ENCODE measurements at regions not wholly inside any gene's neighbourhood (a gene's known extent, or its start where the extent isn't known, plus 50 kb on each side); places are given as distances from the start of the nearest gene placed in this dataset.

DNA sequence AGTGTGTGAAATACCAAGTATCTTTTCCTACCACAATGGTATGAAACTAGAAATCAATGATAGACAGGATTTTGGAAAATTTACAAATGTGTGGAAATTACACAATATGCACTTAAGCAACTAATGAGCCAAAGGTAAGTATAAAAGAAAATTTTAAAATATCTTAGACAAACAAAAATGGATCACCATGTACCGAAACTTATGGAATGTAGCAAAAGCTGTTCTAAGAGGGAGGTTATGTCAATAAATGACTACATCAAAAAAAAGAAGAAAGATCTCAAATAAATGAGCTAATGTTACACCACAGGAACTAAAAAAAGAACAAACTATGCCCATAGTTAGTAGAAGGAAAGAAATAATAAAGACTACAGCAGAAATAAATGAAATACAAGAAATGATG, 1084.1 kb downstream of the TECRL start (continued):
- TF ChIP-seq, protein P1, sequence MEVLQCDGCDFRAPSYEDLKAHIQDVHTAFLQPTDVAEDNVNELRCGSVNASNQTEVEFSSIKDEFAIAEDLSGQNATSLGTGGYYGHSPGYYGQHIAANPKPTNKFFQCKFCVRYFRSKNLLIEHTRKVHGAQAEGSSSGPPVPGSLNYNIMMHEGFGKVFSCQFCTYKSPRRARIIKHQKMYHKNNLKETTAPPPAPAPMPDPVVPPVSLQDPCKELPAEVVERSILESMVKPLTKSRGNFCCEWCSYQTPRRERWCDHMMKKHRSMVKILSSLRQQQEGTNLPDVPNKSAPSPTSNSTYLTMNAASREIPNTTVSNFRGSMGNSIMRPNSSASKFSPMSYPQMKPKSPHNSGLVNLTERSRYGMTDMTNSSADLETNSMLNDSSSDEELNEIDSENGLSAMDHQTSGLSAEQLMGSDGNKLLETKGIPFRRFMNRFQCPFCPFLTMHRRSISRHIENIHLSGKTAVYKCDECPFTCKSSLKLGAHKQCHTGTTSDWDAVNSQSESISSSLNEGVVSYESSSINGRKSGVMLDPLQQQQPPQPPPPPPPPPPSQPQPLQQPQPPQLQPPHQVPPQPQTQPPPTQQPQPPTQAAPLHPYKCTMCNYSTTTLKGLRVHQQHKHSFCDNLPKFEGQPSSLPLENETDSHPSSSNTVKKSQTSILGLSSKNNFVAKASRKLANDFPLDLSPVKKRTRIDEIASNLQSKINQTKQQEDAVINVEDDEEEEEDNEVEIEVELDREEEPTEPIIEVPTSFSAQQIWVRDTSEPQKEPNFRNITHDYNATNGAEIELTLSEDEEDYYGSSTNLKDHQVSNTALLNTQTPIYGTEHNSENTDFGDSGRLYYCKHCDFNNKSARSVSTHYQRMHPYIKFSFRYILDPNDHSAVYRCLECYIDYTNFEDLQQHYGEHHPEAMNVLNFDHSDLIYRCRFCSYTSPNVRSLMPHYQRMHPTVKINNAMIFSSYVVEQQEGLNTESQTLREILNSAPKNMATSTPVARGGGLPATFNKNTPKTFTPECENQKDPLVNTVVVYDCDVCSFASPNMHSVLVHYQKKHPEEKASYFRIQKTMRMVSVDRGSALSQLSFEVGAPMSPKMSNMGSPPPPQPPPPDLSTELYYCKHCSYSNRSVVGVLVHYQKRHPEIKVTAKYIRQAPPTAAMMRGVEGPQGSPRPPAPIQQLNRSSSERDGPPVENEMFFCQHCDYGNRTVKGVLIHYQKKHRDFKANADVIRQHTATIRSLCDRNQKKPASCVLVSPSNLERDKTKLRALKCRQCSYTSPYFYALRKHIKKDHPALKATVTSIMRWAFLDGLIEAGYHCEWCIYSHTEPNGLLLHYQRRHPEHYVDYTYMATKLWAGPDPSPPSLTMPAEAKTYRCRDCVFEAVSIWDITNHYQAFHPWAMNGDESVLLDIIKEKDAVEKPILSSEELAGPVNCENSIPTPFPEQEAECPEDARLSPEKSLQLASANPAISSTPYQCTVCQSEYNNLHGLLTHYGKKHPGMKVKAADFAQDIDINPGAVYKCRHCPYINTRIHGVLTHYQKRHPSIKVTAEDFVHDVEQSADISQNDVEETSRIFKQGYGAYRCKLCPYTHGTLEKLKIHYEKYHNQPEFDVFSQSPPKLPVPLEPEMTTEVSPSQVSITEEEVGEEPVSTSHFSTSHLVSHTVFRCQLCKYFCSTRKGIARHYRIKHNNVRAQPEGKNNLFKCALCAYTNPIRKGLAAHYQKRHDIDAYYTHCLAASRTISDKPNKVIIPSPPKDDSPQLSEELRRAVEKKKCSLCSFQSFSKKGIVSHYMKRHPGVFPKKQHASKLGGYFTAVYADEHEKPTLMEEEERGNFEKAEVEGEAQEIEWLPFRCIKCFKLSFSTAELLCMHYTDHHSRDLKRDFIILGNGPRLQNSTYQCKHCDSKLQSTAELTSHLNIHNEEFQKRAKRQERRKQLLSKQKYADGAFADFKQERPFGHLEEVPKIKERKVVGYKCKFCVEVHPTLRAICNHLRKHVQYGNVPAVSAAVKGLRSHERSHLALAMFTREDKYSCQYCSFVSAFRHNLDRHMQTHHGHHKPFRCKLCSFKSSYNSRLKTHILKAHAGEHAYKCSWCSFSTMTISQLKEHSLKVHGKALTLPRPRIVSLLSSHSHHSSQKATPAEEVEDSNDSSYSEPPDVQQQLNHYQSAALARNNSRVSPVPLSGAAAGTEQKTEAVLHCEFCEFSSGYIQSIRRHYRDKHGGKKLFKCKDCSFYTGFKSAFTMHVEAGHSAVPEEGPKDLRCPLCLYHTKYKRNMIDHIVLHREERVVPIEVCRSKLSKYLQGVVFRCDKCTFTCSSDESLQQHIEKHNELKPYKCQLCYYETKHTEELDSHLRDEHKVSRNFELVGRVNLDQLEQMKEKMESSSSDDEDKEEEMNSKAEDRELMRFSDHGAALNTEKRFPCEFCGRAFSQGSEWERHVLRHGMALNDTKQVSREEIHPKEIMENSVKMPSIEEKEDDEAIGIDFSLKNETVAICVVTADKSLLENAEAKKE (CRISPR knock-in tag; IDR thresholded peaks at IDR 0.05), result no peak
- TF ChIP-seq, protein P2, sequence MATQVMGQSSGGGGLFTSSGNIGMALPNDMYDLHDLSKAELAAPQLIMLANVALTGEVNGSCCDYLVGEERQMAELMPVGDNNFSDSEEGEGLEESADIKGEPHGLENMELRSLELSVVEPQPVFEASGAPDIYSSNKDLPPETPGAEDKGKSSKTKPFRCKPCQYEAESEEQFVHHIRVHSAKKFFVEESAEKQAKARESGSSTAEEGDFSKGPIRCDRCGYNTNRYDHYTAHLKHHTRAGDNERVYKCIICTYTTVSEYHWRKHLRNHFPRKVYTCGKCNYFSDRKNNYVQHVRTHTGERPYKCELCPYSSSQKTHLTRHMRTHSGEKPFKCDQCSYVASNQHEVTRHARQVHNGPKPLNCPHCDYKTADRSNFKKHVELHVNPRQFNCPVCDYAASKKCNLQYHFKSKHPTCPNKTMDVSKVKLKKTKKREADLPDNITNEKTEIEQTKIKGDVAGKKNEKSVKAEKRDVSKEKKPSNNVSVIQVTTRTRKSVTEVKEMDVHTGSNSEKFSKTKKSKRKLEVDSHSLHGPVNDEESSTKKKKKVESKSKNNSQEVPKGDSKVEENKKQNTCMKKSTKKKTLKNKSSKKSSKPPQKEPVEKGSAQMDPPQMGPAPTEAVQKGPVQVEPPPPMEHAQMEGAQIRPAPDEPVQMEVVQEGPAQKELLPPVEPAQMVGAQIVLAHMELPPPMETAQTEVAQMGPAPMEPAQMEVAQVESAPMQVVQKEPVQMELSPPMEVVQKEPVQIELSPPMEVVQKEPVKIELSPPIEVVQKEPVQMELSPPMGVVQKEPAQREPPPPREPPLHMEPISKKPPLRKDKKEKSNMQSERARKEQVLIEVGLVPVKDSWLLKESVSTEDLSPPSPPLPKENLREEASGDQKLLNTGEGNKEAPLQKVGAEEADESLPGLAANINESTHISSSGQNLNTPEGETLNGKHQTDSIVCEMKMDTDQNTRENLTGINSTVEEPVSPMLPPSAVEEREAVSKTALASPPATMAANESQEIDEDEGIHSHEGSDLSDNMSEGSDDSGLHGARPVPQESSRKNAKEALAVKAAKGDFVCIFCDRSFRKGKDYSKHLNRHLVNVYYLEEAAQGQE (IDR thresholded peaks at IDR 0.05; ENCODE audit: unreplicated experiment), result no peak
- no peak for TF ChIP-seq ZNF114 (CRISPR knock-in tag; IDR thresholded peaks at IDR 0.05)

DNA sequence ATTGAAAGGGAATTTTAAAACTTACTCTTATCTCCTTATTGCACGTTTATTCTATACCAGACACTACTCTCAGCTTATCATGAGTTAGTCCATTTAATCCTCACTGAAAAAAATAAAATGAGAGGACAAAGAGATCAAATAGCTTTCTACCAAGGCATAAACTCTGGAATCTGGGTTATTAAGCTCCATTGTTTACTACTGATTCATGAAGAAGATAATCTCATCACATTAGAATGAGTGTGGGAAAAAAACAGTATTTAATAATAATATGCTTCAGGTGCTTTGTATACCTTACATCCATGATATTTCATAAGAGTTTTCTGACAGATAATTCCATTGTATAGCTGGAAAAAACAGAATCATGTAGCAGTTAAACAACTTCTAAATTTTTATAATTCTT, 1092.6 kb downstream of the TECRL start:
- no peak for ATAC-seq
- Histone ChIP-seq H3K4me2 (no peak overlapping the region), H3K27ac (ENCODE audit: low read depth) (no peak overlapping the region), H3F3A (replicated peaks; ENCODE audit: low read depth) (no peaks in the 10 kb centered on the region), H4K20me1 (replicated peaks; ENCODE audit: insufficient read depth) (no peaks in the 10 kb centered on the region), H3K27me3 (ENCODE audit: insufficient read depth) (no peaks in the 10 kb centered on the region), H2AFZ (no peak overlapping the region), H3K36me3 (ENCODE audit: insufficient read depth) (no peaks in the 10 kb centered on the region), H3K4me3 (no peak overlapping the region), H3K4me1 (ENCODE audit: insufficient read depth) (no peaks in the 10 kb centered on the region), H3K9me2 (ENCODE audit: insufficient read depth) (no peaks in the 10 kb centered on the region), H3K79me2 (replicated peaks; ENCODE audit: insufficient read depth) (no peaks in the 10 kb centered on the region)
- DNase-seq (ENCODE audit: low spot score), result no peak
- H3K27ac Mint-ChIP-seq, result no peak overlapping the region
- no peaks in the 10 kb centered on the region for H3K36me3 Mint-ChIP-seq (ENCODE audit: low read depth)
- no peaks in the 10 kb centered on the region for H3K9me3 Mint-ChIP-seq
- no peak overlapping the region for H3K4me3 Mint-ChIP-seq
- peaks cover 2% of the 10 kb centered on the region for H3K27me3 Mint-ChIP-seq (ENCODE audit: insufficient read depth, low read depth, poor library complexity)
- H3K4me1 Mint-ChIP-seq, result no peaks in the 10 kb centered on the region
- TF ChIP-seq, protein P2 (IDR thresholded peaks at IDR 0.05; ENCODE audit: unreplicated experiment), result no peak
- TF ChIP-seq, protein P3, sequence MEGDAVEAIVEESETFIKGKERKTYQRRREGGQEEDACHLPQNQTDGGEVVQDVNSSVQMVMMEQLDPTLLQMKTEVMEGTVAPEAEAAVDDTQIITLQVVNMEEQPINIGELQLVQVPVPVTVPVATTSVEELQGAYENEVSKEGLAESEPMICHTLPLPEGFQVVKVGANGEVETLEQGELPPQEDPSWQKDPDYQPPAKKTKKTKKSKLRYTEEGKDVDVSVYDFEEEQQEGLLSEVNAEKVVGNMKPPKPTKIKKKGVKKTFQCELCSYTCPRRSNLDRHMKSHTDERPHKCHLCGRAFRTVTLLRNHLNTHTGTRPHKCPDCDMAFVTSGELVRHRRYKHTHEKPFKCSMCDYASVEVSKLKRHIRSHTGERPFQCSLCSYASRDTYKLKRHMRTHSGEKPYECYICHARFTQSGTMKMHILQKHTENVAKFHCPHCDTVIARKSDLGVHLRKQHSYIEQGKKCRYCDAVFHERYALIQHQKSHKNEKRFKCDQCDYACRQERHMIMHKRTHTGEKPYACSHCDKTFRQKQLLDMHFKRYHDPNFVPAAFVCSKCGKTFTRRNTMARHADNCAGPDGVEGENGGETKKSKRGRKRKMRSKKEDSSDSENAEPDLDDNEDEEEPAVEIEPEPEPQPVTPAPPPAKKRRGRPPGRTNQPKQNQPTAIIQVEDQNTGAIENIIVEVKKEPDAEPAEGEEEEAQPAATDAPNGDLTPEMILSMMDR (conservative IDR thresholded peaks at IDR 0.05; ENCODE audit: low read depth in 2 of 2), result no peak
- no peak for TF ChIP-seq EZH2 (IDR thresholded peaks at IDR 0.05; ENCODE audit: low read depth, unreplicated experiment)
- TF ChIP-seq, protein P4, sequence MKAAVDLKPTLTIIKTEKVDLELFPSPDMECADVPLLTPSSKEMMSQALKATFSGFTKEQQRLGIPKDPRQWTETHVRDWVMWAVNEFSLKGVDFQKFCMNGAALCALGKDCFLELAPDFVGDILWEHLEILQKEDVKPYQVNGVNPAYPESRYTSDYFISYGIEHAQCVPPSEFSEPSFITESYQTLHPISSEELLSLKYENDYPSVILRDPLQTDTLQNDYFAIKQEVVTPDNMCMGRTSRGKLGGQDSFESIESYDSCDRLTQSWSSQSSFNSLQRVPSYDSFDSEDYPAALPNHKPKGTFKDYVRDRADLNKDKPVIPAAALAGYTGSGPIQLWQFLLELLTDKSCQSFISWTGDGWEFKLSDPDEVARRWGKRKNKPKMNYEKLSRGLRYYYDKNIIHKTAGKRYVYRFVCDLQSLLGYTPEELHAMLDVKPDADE (IDR thresholded peaks at IDR 0.05), result no peak
